PC-9 (cell line): ENCODE measurements at regions not wholly inside any gene's neighbourhood (a gene's known extent, or its start where the extent isn't known, plus 50 kb on each side); places are given as distances from the start of the nearest gene placed in this dataset.

Experiments
- EZH2 ChIP-seq: fragments of 200-600 bp; sonication (generic); IDR thresholded peaks from 2 replicates; pipeline ENCODE4 v1.8.0; 2017; ENCODE audit warnings: antibody characterized with exemption, low read depth
- TF ChIP-seq, protein P1 (sequence below): fragments of 200-600 bp; sonication (generic); conservative IDR thresholded peaks from 2 replicates; pipeline ENCODE4 v1.6.1; 2017; ENCODE audit warnings: mixed run types, antibody characterized with exemption, mild to moderate bottlenecking, moderate library complexity

DNA sequence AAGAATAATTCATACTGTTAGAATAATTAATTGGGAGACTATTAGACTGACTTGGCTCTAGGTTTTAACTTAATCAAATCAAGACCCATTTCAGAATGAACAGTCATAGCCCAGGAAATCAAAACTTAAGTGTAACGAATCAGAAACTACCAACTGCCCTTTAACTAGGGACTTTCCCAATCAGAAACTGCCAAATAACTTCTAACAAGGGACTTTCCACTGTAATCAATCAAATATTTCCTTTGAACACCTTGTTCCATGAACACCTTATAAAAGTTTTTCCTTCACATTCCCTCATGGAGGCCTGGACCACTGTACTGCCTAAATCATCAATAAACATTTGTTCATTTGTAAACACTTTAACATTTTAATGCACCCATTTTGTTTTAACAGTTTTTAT is 1054.7 kb upstream of the TMPRSS15 start:
- TF ChIP-seq, protein P1, sequence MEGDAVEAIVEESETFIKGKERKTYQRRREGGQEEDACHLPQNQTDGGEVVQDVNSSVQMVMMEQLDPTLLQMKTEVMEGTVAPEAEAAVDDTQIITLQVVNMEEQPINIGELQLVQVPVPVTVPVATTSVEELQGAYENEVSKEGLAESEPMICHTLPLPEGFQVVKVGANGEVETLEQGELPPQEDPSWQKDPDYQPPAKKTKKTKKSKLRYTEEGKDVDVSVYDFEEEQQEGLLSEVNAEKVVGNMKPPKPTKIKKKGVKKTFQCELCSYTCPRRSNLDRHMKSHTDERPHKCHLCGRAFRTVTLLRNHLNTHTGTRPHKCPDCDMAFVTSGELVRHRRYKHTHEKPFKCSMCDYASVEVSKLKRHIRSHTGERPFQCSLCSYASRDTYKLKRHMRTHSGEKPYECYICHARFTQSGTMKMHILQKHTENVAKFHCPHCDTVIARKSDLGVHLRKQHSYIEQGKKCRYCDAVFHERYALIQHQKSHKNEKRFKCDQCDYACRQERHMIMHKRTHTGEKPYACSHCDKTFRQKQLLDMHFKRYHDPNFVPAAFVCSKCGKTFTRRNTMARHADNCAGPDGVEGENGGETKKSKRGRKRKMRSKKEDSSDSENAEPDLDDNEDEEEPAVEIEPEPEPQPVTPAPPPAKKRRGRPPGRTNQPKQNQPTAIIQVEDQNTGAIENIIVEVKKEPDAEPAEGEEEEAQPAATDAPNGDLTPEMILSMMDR = no peak
- TF ChIP-seq EZH2 = no peak
